Stimulated activated CD4-positive, alpha-beta T cell treated with anti-CD3 and anti-CD28 coated beads, TNF-alpha, amount 100 ng/mL, for 48 hours (primary cell): ENCODE measurements at regions not wholly inside any gene's neighbourhood (a gene's known extent, or its start where the extent isn't known, plus 50 kb on each side); places are given as distances from the start of the nearest gene placed in this dataset.

ENCODE experiments used
- DNase-seq, 3 donors: peaks; one replicate each; pipeline ENCODE4 v3.0.0-alpha.2; 2020; ENCODE audit warnings: low read depth in 3 of 3

- no peak for DNase-seq
Observed at GRCh38 chr5:111003623-111004022, 67.9 kb upstream of the TSLP start.

GRCh38 chr5:111004291-111004690, 67.2 kb upstream of the TSLP start:
- DNase-seq: no peak

GRCh38 chr5:111010783-111011182, 60.7 kb upstream of the TSLP start:
- no peak for DNase-seq

GRCh38 chr5:111013011-111013410, 58.5 kb upstream of the TSLP start:
- no peak for DNase-seq

GRCh38 chr5:111016801-111017200, 54.7 kb upstream of the TSLP start:
- DNase-seq: no peak

GRCh38 chr5:111017731-111018130, 53.8 kb upstream of the TSLP start:
- no peak for DNase-seq
